GM12878 (cell line): ENCODE measurements at regions not wholly inside any gene's neighbourhood (a gene's known extent, or its start where the extent isn't known, plus 50 kb on each side); places are given as distances from the start of the nearest gene placed in this dataset.

ENCODE experiments used
- ATAC-seq: fragments of 200-7000 bp; cut with Tn5 transposase; 3 replicates; pipeline ENCODE4 v1.9.1; 2020; ENCODE audit warnings: mild to moderate bottlenecking, moderate library complexity
- BruUV-seq: library from RNA; stranded (reverse); fragments of 400-500 nt; replicated peaks from 2 replicates; lab custom pipeline; 2021; lab: Mats Ljungman, UMichigan
- CTCF ChIA-PET: fragments of 300-600 bp; sonication (Branson Sonifier 250); formaldehyde crosslinking; extraction: SDS; loops from one replicate; lab custom pipeline; 2021; ENCODE audit warnings: inconsistent platforms; lab: Yijun Ruan, JAX
- POLR2A ChIA-PET: fragments of 350-600 bp; formaldehyde crosslinking; extraction: SDS; loops from one replicate; lab custom pipeline; 2021; ENCODE audit warnings: inconsistent platforms; lab: Charles Lee
- RAD21 ChIA-PET: fragments of 300-600 bp; sonication (Branson Sonifier 250); formaldehyde crosslinking; loops from one replicate; lab custom pipeline; 2023; ENCODE audit warnings: antibody characterized with exemption; ENCODE audit not compliant: unreplicated experiment; lab: Charles Lee
- SMC1A ChIA-PET: fragments of 300-600 bp; sonication (Branson Sonifier 250); formaldehyde crosslinking; loops from one replicate; lab custom pipeline; 2023; ENCODE audit not compliant: unreplicated experiment, uncharacterized antibody; lab: Charles Lee
- DNase-seq: peaks from one replicate; pipeline ENCODE4 v3.0.0-alpha.2; 2011; ENCODE audit warnings: low read depth, low spot score
- FAIRE-seq: peaks from 3 replicates; lab custom pipeline; 2011; peaks lifted over from hg19 to GRCh38; lab: Jason Lieb, UNC
- H2AFZ ChIP-seq: 2 replicates; pipeline ENCODE4 v1.6.0; 2011; ENCODE audit warnings: low read depth, low read length, control low read depth; ENCODE audit not compliant: control insufficient read depth
- H3K27ac ChIP-seq: 2 replicates; pipeline ENCODE4 v1.5.1; 2011; ENCODE audit warnings: control low read depth; ENCODE audit not compliant: control insufficient read depth, insufficient read depth
- H3K27me3 ChIP-seq, 2 experiments: replicated peaks in 1 of 2; 2 replicates each; pipeline versions ENCODE4 v1.6.0 to v1.6.1; 2011; ENCODE audit warnings: low read length in 1 of 2; ENCODE audit not compliant: control insufficient read depth in 2 of 2, insufficient read depth in 2 of 2
- H3K36me3 ChIP-seq, 2 experiments: 2 replicates each; pipeline ENCODE4 v1.5.1; 2011; ENCODE audit warnings: low read length in 1 of 2; ENCODE audit not compliant: control insufficient read depth in 2 of 2, insufficient read depth in 2 of 2
- H3K4me1 ChIP-seq: 2 replicates; pipeline ENCODE4 v1.6.1; 2011; ENCODE audit warnings: mild to moderate bottlenecking, low read length, moderate library complexity, mixed read lengths; ENCODE audit not compliant: control insufficient read depth, insufficient read depth
- H3K4me2 ChIP-seq: 2 replicates; pipeline ENCODE4 v1.6.0; 2011; ENCODE audit warnings: control low read depth; ENCODE audit not compliant: control insufficient read depth, insufficient read depth
- H3K4me3 ChIP-seq: fragments of 200-600 bp; sonication (generic); 2 replicates; pipeline ENCODE4 v1.5.1; 2016
- H3K79me2 ChIP-seq: 2 replicates; pipeline ENCODE4 v1.6.0; 2011; ENCODE audit warnings: low read length; ENCODE audit not compliant: control insufficient read depth, insufficient read depth
- H3K9ac ChIP-seq: 2 replicates; pipeline ENCODE4 v1.8.0; 2011; ENCODE audit warnings: low read length, control low read depth, mixed read lengths; ENCODE audit not compliant: control insufficient read depth, insufficient read depth
- H3K9me3 ChIP-seq: replicated peaks from 3 replicates; pipeline ENCODE4 v1.5.1; 2011; ENCODE audit warnings: mild to moderate bottlenecking, low read length; ENCODE audit not compliant: control insufficient read depth, insufficient read depth
- H4K20me1 ChIP-seq: 2 replicates; pipeline ENCODE4 v1.6.0; 2011; ENCODE audit not compliant: control insufficient read depth, insufficient read depth
- BACH1 ChIP-seq: fragments of 450-650 bp; IDR thresholded peaks from 2 replicates; pipeline ENCODE4 v1.6.1; 2017; ENCODE audit warnings: mild to moderate bottlenecking, borderline replicate concordance
- BRCA1 ChIP-seq: IDR thresholded peaks from 2 replicates; pipeline ENCODE4 v1.6.1; 2011; ENCODE audit warnings: low read depth, low read length, improper control_type of control experiment
- CHD2 ChIP-seq: IDR thresholded peaks from 2 replicates; pipeline ENCODE4 v1.6.1; 2011; ENCODE audit warnings: low read depth, low read length, improper control_type of control experiment, borderline replicate concordance
- GATAD2B ChIP-seq: fragments of 450-650 bp; conservative IDR thresholded peaks from 2 replicates; pipeline ENCODE4 v1.6.1; 2017; ENCODE audit warnings: low read depth, mild to moderate bottlenecking, moderate library complexity
- SUZ12 ChIP-seq: fragments of 200-600 bp; sonication (generic); IDR thresholded peaks from one replicate; pipeline ENCODE4 v1.6.1; 2018; ENCODE audit warnings: antibody characterized with exemption, mild to moderate bottlenecking; ENCODE audit not compliant: unreplicated experiment
- ZNF217 ChIP-seq: fragments of 450-650 bp; IDR thresholded peaks from 2 replicates; pipeline ENCODE4 v1.6.1; 2017; ENCODE audit warnings: antibody characterized with exemption, mild to moderate bottlenecking
- ZZZ3 ChIP-seq: IDR thresholded peaks from 2 replicates; pipeline ENCODE4 v1.6.1; 2011; ENCODE audit warnings: low read depth; ENCODE audit not compliant: control insufficient read depth, insufficient read length
- WGBS: methylation state at CpG from one replicate; pipeline ENCODE4 v1.1.6; 2016; ENCODE audit warnings: low lambda C conversion rate; ENCODE audit not compliant: insufficient replicate concordance, insufficient coverage; ENCODE audit errors: missing lambda C conversion rate; 5-methylcytosine and 5-hydroxymethylcytosine counted together
- in situ Hi-C: fragments of 300-500 bp; cut with MboI; formaldehyde crosslinking; loops from 9 replicates; pipeline ENCODE4 v1.14.3; 2018; ENCODE audit warnings: mixed read lengths
- intact Hi-C: fragments of 100-400 bp; cut with micrococcal nuclease; formaldehyde crosslinking; loops from one replicate; pipeline ENCODE4 v1.14.2; 2022; ENCODE audit not compliant: unreplicated experiment
- TF ChIP-seq, protein P1 (sequence below): fragments of 450-650 bp; IDR thresholded peaks from 2 replicates; pipeline ENCODE4 v1.6.1; 2017; ENCODE audit warnings: antibody characterized with exemption, mild to moderate bottlenecking, moderate library complexity
- TF ChIP-seq, protein P2 (sequence below): IDR thresholded peaks from 2 replicates; pipeline ENCODE4 v1.6.1; 2012; ENCODE audit warnings: low read depth, low read length, improper control_type of control experiment
- TF ChIP-seq, protein P3 (sequence below): fragments of 450-650 bp; formaldehyde crosslinking; IDR thresholded peaks from 2 replicates; pipeline ENCODE4 v1.4.0; 2020; ENCODE audit warnings: mild to moderate bottlenecking, moderate library complexity

DNA sequence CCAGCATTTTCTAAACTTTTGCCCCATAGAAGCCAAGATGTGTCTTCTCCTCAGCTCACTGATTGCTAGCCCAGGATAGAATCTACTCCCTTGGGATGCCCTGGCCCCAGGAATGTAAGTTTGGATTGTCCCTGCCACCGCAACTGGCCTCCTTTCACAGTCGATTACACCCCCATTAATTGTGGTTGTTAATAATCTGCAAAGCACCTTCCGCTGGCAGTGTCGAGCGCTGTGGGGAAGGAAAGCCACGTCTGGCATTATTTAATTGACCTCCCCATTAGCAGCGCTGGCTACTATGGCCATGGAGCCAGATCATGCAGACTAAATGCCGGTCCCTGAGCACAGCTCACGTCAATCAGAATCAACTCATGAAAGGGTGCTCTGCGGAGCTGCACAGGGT, 597.3 kb upstream of the PLXNA2 start:
- POLR2A ChIA-PET, result no interaction called here
- H3K27me3 ChIP-seq, result no peaks in the 10 kb centered on the region; a peak in 2 of 4 replicates
- RAD21 ChIA-PET, result no interaction called here
- no peak for TF ChIP-seq BACH1
- no peak for TF ChIP-seq CHD2
- TF ChIP-seq ZNF217, result no peak
- CTCF ChIA-PET, result no interaction called here
- no peaks in the 10 kb centered on the region for H3K36me3 ChIP-seq
- H3K27ac ChIP-seq, result no peak overlapping the region
- H3K9me3 ChIP-seq, result no peaks in the 10 kb centered on the region
- no TSS peak for BruUV-seq
- ATAC-seq (no peak), DNase-seq (no peak), FAIRE-seq (no peak)
- in situ Hi-C loops (no loop called here), intact Hi-C loops (no loop called here)
- 51% methylated on average over 10 of the region's 10 CpGs for WGBS
- no peaks in the 10 kb centered on the region for H3K4me1 ChIP-seq
- H3K4me2 ChIP-seq, result no peak overlapping the region
- H3K79me2 ChIP-seq, result no peaks in the 10 kb centered on the region
- SMC1A ChIA-PET, result no interaction called here
- H2AFZ ChIP-seq, result no peak overlapping the region
- no peak overlapping the region for H3K4me3 ChIP-seq
- H3K9ac ChIP-seq, result no peak overlapping the region
- H4K20me1 ChIP-seq, result no peaks in the 10 kb centered on the region

DNA sequence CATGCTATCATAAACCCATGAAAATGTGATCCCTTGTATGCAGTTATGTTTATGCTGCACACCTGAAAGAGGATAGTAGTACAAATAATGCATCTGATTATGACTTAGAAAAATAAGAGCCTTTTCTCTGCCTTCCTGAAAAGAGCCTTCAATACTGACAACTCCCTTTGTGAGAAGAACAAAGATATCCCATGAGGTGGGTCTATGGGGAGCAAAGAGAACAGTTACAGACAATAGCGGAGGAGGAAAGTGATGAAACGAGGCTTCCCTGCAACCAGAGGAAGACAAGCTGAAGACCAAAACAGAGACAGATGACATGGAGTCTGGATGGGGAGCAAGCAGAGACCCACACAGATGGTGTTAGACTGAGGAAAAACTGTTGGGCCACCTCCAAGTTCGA, 598.3 kb upstream of the PLXNA2 start:
- Histone ChIP-seq H3K4me1 (no peaks in the 10 kb centered on the region), H3K36me3 (no peaks in the 10 kb centered on the region), H4K20me1 (no peaks in the 10 kb centered on the region), H3K27ac (no peak overlapping the region), H3K4me3 (no peak overlapping the region), H3K4me2 (no peak overlapping the region), H2AFZ (no peak overlapping the region), H3K9me3 (no peaks in the 10 kb centered on the region), H3K27me3 (no peaks in the 10 kb centered on the region; a peak in 2 of 4 replicates), H3K79me2 (no peaks in the 10 kb centered on the region), H3K9ac (no peak overlapping the region)
- intact Hi-C loops, result no loop called here
- WGBS, result 14% methylated on average over 3 of the region's 3 CpGs
- no TSS peak for BruUV-seq
- no peak for DNase-seq
- RAD21 ChIA-PET, result no interaction called here
- FAIRE-seq, result no peak
- POLR2A ChIA-PET, result no interaction called here
- CTCF ChIA-PET, result no interaction called here
- SMC1A ChIA-PET, result no interaction called here
- in situ Hi-C loops, result no loop called here
- no peak for ATAC-seq
- TF ChIP-seq GATAD2B (no peak), BRCA1 (no peak), SUZ12 (no peak), ZZZ3 (no peak)
- TF ChIP-seq, protein P1, sequence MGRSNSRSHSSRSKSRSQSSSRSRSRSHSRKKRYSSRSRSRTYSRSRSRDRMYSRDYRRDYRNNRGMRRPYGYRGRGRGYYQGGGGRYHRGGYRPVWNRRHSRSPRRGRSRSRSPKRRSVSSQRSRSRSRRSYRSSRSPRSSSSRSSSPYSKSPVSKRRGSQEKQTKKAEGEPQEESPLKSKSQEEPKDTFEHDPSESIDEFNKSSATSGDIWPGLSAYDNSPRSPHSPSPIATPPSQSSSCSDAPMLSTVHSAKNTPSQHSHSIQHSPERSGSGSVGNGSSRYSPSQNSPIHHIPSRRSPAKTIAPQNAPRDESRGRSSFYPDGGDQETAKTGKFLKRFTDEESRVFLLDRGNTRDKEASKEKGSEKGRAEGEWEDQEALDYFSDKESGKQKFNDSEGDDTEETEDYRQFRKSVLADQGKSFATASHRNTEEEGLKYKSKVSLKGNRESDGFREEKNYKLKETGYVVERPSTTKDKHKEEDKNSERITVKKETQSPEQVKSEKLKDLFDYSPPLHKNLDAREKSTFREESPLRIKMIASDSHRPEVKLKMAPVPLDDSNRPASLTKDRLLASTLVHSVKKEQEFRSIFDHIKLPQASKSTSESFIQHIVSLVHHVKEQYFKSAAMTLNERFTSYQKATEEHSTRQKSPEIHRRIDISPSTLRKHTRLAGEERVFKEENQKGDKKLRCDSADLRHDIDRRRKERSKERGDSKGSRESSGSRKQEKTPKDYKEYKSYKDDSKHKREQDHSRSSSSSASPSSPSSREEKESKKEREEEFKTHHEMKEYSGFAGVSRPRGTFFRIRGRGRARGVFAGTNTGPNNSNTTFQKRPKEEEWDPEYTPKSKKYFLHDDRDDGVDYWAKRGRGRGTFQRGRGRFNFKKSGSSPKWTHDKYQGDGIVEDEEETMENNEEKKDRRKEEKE, result no peak
- TF ChIP-seq, protein P2, sequence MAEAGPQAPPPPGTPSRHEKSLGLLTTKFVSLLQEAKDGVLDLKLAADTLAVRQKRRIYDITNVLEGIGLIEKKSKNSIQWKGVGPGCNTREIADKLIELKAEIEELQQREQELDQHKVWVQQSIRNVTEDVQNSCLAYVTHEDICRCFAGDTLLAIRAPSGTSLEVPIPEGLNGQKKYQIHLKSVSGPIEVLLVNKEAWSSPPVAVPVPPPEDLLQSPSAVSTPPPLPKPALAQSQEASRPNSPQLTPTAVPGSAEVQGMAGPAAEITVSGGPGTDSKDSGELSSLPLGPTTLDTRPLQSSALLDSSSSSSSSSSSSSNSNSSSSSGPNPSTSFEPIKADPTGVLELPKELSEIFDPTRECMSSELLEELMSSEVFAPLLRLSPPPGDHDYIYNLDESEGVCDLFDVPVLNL, result no peak
- TF ChIP-seq, protein P3, sequence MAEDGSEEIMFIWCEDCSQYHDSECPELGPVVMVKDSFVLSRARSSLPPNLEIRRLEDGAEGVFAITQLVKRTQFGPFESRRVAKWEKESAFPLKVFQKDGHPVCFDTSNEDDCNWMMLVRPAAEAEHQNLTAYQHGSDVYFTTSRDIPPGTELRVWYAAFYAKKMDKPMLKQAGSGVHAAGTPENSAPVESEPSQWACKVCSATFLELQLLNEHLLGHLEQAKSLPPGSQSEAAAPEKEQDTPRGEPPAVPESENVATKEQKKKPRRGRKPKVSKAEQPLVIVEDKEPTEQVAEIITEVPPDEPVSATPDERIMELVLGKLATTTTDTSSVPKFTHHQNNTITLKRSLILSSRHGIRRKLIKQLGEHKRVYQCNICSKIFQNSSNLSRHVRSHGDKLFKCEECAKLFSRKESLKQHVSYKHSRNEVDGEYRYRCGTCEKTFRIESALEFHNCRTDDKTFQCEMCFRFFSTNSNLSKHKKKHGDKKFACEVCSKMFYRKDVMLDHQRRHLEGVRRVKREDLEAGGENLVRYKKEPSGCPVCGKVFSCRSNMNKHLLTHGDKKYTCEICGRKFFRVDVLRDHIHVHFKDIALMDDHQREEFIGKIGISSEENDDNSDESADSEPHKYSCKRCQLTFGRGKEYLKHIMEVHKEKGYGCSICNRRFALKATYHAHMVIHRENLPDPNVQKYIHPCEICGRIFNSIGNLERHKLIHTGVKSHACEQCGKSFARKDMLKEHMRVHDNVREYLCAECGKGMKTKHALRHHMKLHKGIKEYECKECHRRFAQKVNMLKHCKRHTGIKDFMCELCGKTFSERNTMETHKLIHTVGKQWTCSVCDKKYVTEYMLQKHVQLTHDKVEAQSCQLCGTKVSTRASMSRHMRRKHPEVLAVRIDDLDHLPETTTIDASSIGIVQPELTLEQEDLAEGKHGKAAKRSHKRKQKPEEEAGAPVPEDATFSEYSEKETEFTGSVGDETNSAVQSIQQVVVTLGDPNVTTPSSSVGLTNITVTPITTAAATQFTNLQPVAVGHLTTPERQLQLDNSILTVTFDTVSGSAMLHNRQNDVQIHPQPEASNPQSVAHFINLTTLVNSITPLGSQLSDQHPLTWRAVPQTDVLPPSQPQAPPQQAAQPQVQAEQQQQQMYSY (CRISPR knock-in tag), result no peak
